ENCODE measurements at regions not wholly inside any gene's neighbourhood (a gene's known extent, or its start where the extent isn't known, plus 50 kb on each side); places are given as distances from the start of the nearest gene placed in this dataset.

- no peak for TF ChIP-seq YY1 (IDR thresholded peaks at IDR 0.05; ENCODE audit: insufficient read depth, insufficient read length)
- no peak for TF ChIP-seq ZNF274 (IDR thresholded peaks at IDR 0.05; ENCODE audit: low read depth, low read length)
- no peak for TF ChIP-seq SUZ12 (IDR thresholded peaks at IDR 0.05; ENCODE audit: extremely low read depth, insufficient read depth, insufficient read length)
These were observed 336.7 kb downstream of the FAM170A start for GRCh38 chr5:119966028-119966427.
